Liver (tissue), 8 donors: ENCODE measurements at regions not wholly inside any gene's neighbourhood (a gene's known extent, or its start where the extent isn't known, plus 50 kb on each side); places are given as distances from the start of the nearest gene placed in this dataset.
A peak's percentile ranks its signal among the peaks of the same experiment; 100 is the strongest.

Source experiments
- DNase-seq: peaks from one replicate; pipeline ENCODE4 v3.0.0-alpha.2; 2017; ENCODE audit warnings: low spot score
- H3K27ac ChIP-seq, 2 donors: one replicate each; pipeline ENCODE4 v1.7.0; 2013; ENCODE audit warnings: inconsistent platforms in 2 of 2, low read length in 2 of 2, control low read depth in 1 of 2, low read depth in 1 of 2, mild to moderate bottlenecking in 1 of 2
- H3K27me3 ChIP-seq, 4 donors: one replicate each; pipeline versions ENCODE4 v1.6.1 to v1.7.0; 2013; ENCODE audit warnings: low read length in 3 of 4, inconsistent platforms in 1 of 4, mild to moderate bottlenecking in 1 of 4, moderate library complexity in 1 of 4; ENCODE audit not compliant: control insufficient read depth in 4 of 4, insufficient read depth in 4 of 4
- H3K36me3 ChIP-seq, 4 donors: one replicate each; pipeline versions ENCODE4 v1.6.1 to v1.7.0; 2013; ENCODE audit warnings: low read length in 3 of 4, mild to moderate bottlenecking in 3 of 4, low read depth in 1 of 4, moderate library complexity in 1 of 4; ENCODE audit not compliant: control insufficient read depth in 4 of 4, insufficient read depth in 3 of 4
- H3K4me1 ChIP-seq, 4 donors: one replicate each; pipeline versions ENCODE4 v1.6.1 to v1.7.0; 2013; ENCODE audit warnings: low read length in 3 of 4, mild to moderate bottlenecking in 3 of 4, moderate library complexity in 1 of 4; ENCODE audit not compliant: control insufficient read depth in 4 of 4, insufficient read depth in 4 of 4
- H3K4me3 ChIP-seq, 3 donors: one replicate each; pipeline versions ENCODE4 v1.6.1 to v1.7.0; 2013; ENCODE audit warnings: low read length in 3 of 3, control low read depth in 1 of 3, low read depth in 1 of 3, mild to moderate bottlenecking in 1 of 3
- H3K9ac ChIP-seq, 2 donors: one replicate each; pipeline ENCODE4 v1.7.0; 2013; ENCODE audit warnings: low read length in 2 of 2, mild to moderate bottlenecking in 2 of 2, moderate library complexity in 2 of 2, control low read depth in 1 of 2, low read depth in 1 of 2
- H3K9me3 ChIP-seq, 4 donors: one replicate each; pipeline versions ENCODE4 v1.6.1 to v1.7.0; 2013; ENCODE audit warnings: low read length in 3 of 4; ENCODE audit not compliant: control insufficient read depth in 4 of 4
- FOXA1 ChIP-seq: IDR thresholded peaks from 2 replicates; pipeline ENCODE4 v1.6.1; 2016; ENCODE audit warnings: antibody characterized with exemption
- FOXA2 ChIP-seq: IDR thresholded peaks from 2 replicates; pipeline ENCODE4 v1.6.1; 2016; ENCODE audit warnings: antibody characterized with exemption
- GABPA ChIP-seq, 2 donors: IDR thresholded peaks in 1 of 2; conservative IDR thresholded peaks in 1 of 2; 2 replicates each; pipeline ENCODE4 v1.6.1; 2016; ENCODE audit warnings: antibody characterized with exemption in 2 of 2, mild to moderate bottlenecking in 1 of 2, moderate library complexity in 1 of 2
- HNF4A ChIP-seq, 2 donors: conservative IDR thresholded peaks; 2 replicates each; pipeline ENCODE4 v1.6.1; 2016; ENCODE audit warnings: antibody characterized with exemption in 2 of 2, mild to moderate bottlenecking in 2 of 2
- JUND ChIP-seq, 2 donors: IDR thresholded peaks; 2 replicates each; pipeline ENCODE4 v1.6.1; 2016; ENCODE audit warnings: antibody characterized with exemption in 2 of 2
- NR2F2 ChIP-seq: IDR thresholded peaks from 2 replicates; pipeline ENCODE4 v1.6.1; 2016; ENCODE audit warnings: antibody characterized with exemption
- RAD21 ChIP-seq, 2 donors: IDR thresholded peaks; 2 replicates each; pipeline ENCODE4 v1.6.1; 2016; ENCODE audit warnings: antibody characterized with exemption in 2 of 2, mild to moderate bottlenecking in 2 of 2
- RXRA ChIP-seq, 2 donors: IDR thresholded peaks; 2 replicates each; pipeline ENCODE4 v1.6.1; 2017 to 2018; ENCODE audit warnings: antibody characterized with exemption in 2 of 2, mild to moderate bottlenecking in 1 of 2
- SP1 ChIP-seq: IDR thresholded peaks from 2 replicates; pipeline ENCODE4 v1.6.1; 2018; ENCODE audit warnings: antibody characterized with exemption, mild to moderate bottlenecking
- TAF1 ChIP-seq: conservative IDR thresholded peaks from 2 replicates; pipeline ENCODE4 v1.6.1; 2016; ENCODE audit warnings: antibody characterized with exemption, mild to moderate bottlenecking
- YY1 ChIP-seq: IDR thresholded peaks from 2 replicates; pipeline ENCODE4 v1.6.1; 2016; ENCODE audit warnings: antibody characterized with exemption, mild to moderate bottlenecking
- WGBS: extraction: QIAGEN DNeasy Blood & Tissue Kit; methylation state at CpG from one replicate; pipeline ENCODE4 v1.1.7; 2013; 5-methylcytosine and 5-hydroxymethylcytosine counted together
- TF ChIP-seq, protein P1 (sequence below): fragments of 150-350 bp; IDR thresholded peaks from 2 replicates; pipeline ENCODE4 v1.5.1; 2017; ENCODE audit warnings: improper control_type of control experiment, low read depth, low read length; ENCODE audit not compliant: missing input control
- TF ChIP-seq, protein P2 (sequence below): IDR thresholded peaks from 2 replicates; pipeline ENCODE4 v1.6.1; 2016; ENCODE audit warnings: antibody characterized with exemption
- TF ChIP-seq, protein P3 (sequence below): IDR thresholded peaks from 2 replicates; pipeline ENCODE4 v1.6.1; 2016; ENCODE audit warnings: antibody characterized with exemption
- TF ChIP-seq, protein P4 (sequence below): IDR thresholded peaks from 2 replicates; pipeline ENCODE4 v1.6.1; 2016; ENCODE audit warnings: antibody characterized with exemption, mild to moderate bottlenecking
- TF ChIP-seq, protein P5 (sequence below): IDR thresholded peaks from 2 replicates; pipeline ENCODE4 v1.6.1; 2016; ENCODE audit warnings: antibody characterized with exemption
- donor health status: healthy.
- donor health status: healthy.
- donor health status: healthy.
- donor health status: healthy.
- donor health status: healthy.

DNA sequence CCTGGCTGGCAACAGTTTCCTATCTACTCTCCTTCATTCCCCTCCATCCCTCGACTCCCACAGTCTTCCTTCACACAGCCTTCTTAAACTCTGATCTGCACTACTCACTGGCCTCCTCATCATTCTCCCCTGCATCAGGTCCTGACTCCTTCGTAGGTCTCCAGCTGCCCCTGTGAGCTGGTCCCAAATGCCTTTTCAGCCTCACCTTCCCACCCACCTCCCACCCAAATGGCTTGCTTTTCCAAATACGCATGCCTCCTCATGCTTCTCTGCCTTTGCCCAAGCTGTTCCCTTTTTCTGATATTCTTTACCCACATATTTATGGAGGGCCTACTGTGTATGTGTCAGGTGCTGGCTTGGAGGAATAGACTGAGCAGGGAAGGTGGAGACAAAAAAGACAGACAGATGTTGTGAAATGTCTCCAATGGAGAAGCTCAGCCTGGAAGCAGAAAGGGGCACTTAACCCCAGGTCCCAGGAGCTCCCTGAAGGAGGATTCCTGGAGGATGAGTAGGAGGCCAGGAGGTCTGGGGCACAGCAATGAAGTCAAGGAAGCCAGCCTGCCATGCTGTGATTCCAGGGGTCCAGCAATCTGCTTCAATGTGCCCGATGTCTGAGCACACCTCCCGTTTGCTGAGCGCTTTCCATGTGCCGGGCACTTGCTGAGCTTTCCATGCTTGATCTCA, 252.2 kb downstream of the SHQ1 start:
- H3K27me3 ChIP-seq = no peaks in the 10 kb centered on the region
- 98% methylated on average over 7 of the region's 7 CpGs for WGBS
- H3K9ac ChIP-seq = no peak overlapping the region
- H3K4me3 ChIP-seq = no peak overlapping the region
- H3K9me3 ChIP-seq = no peaks in the 10 kb centered on the region
- H3K36me3 ChIP-seq = no peaks in the 10 kb centered on the region
- H3K4me1 ChIP-seq = peaks cover 6 to 23% (median 17%) of the 10 kb centered on the region in 4 donors
- DNase-seq = no peak
- no peak overlapping the region for H3K27ac ChIP-seq
- no peak for TF ChIP-seq TAF1
- TF ChIP-seq FOXA2 = no peak
- TF ChIP-seq FOXA1 = no peak
- no peak for TF ChIP-seq GABPA (IDR thresholded peaks at IDR 0.05 in 1 of 2, conservative IDR thresholded peaks at IDR 0.05 in 1 of 2)

DNA sequence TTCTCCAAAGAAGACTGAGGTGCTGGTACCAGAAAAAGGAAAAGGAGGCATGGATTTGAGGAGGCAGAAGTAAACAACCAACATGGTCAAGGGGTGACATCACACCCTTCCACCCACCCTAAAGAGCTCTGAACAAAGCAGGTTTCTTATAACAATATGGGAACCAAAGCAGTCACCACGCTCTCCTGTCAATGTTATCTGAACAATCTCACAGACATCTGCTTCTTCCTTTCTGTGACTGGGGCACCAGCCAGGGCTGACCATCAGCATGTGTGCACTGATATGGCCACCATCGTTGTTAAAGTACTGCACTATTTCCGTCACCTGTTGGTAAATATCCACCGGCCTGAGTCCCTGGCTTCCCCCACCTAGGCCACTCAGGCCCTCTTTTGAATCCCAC, 252.9 kb downstream of the SHQ1 start:
- WGBS = 74% methylated on average over 4 of the region's 4 CpGs
- Histone ChIP-seq H3K9ac (no peak overlapping the region), H3K27me3 (no peaks in the 10 kb centered on the region), H3K36me3 (no peaks in the 10 kb centered on the region), H3K4me1 (peaks cover 7 to 30% (median 23%) of the 10 kb centered on the region in 4 donors), H3K4me3 (no peak overlapping the region), H3K9me3 (no peaks in the 10 kb centered on the region), H3K27ac (no peak overlapping the region)
- no peak for TF ChIP-seq NR2F2
- TF ChIP-seq FOXA1 = no peak
- TF ChIP-seq, protein P1, sequence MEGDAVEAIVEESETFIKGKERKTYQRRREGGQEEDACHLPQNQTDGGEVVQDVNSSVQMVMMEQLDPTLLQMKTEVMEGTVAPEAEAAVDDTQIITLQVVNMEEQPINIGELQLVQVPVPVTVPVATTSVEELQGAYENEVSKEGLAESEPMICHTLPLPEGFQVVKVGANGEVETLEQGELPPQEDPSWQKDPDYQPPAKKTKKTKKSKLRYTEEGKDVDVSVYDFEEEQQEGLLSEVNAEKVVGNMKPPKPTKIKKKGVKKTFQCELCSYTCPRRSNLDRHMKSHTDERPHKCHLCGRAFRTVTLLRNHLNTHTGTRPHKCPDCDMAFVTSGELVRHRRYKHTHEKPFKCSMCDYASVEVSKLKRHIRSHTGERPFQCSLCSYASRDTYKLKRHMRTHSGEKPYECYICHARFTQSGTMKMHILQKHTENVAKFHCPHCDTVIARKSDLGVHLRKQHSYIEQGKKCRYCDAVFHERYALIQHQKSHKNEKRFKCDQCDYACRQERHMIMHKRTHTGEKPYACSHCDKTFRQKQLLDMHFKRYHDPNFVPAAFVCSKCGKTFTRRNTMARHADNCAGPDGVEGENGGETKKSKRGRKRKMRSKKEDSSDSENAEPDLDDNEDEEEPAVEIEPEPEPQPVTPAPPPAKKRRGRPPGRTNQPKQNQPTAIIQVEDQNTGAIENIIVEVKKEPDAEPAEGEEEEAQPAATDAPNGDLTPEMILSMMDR = no peak
- TF ChIP-seq, protein P2, sequence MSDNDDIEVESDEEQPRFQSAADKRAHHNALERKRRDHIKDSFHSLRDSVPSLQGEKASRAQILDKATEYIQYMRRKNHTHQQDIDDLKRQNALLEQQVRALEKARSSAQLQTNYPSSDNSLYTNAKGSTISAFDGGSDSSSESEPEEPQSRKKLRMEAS = no peak
- no peak for TF ChIP-seq TAF1
- TF ChIP-seq JUND (IDR thresholded peaks at IDR 0.05) = no peak
- no peak for DNase-seq

DNA sequence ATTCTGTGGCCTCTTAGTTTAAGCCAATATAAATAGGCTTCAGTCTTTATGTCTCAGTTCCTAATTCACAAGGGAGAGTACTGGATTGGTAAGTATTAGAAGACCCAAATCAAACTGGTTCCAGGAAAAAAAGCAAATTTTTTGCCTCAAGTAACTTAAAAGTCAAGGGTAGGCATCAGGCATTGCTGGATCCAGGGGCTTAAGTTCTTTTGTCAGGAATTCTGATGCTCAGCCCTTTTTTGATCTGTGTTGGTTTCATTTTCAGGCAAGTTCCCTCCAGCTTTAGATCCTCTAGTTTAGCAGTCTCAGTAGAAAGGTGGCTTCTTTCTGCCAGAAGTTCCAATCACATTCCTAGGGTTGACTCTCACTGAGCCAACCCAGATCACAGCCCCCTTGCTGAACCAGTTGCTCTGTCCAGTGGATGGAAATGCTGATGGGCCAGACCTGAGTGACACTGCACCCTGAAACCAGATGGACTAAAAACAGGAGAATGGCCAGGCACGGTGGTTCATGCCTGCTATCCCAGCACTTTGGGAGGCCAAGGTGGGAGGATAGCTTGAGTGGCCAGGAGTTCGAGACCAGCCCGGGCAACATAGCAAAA, 253.5 kb downstream of the SHQ1 start:
- WGBS = 97% methylated on average over 3 of the region's 3 CpGs
- peak overlapping the region; percentile 47 to 53 for H3K27ac ChIP-seq
- H3K9me3 ChIP-seq = no peaks in the 10 kb centered on the region
- DNase-seq = no peak
- H3K36me3 ChIP-seq = no peaks in the 10 kb centered on the region
- no peak overlapping the region for H3K9ac ChIP-seq
- no peak overlapping the region for H3K4me3 ChIP-seq
- no peaks in the 10 kb centered on the region for H3K27me3 ChIP-seq
- peaks cover 9 to 35% (median 26%) of the 10 kb centered on the region in 4 donors for H3K4me1 ChIP-seq
- no peak for TF ChIP-seq YY1
- TF ChIP-seq HNF4A (conservative IDR thresholded peaks at IDR 0.05) = no peak
- TF ChIP-seq SP1 = no peak
- TF ChIP-seq, protein P3, sequence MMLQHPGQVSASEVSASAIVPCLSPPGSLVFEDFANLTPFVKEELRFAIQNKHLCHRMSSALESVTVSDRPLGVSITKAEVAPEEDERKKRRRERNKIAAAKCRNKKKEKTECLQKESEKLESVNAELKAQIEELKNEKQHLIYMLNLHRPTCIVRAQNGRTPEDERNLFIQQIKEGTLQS = no peak
- no peak for TF ChIP-seq RAD21 (IDR thresholded peaks at IDR 0.05)
- TF ChIP-seq, protein P4, sequence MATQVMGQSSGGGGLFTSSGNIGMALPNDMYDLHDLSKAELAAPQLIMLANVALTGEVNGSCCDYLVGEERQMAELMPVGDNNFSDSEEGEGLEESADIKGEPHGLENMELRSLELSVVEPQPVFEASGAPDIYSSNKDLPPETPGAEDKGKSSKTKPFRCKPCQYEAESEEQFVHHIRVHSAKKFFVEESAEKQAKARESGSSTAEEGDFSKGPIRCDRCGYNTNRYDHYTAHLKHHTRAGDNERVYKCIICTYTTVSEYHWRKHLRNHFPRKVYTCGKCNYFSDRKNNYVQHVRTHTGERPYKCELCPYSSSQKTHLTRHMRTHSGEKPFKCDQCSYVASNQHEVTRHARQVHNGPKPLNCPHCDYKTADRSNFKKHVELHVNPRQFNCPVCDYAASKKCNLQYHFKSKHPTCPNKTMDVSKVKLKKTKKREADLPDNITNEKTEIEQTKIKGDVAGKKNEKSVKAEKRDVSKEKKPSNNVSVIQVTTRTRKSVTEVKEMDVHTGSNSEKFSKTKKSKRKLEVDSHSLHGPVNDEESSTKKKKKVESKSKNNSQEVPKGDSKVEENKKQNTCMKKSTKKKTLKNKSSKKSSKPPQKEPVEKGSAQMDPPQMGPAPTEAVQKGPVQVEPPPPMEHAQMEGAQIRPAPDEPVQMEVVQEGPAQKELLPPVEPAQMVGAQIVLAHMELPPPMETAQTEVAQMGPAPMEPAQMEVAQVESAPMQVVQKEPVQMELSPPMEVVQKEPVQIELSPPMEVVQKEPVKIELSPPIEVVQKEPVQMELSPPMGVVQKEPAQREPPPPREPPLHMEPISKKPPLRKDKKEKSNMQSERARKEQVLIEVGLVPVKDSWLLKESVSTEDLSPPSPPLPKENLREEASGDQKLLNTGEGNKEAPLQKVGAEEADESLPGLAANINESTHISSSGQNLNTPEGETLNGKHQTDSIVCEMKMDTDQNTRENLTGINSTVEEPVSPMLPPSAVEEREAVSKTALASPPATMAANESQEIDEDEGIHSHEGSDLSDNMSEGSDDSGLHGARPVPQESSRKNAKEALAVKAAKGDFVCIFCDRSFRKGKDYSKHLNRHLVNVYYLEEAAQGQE = no peak
- TF ChIP-seq RXRA (IDR thresholded peaks at IDR 0.05) = no peak
- no peak for TF ChIP-seq TAF1
- no peak for TF ChIP-seq JUND (IDR thresholded peaks at IDR 0.05)
- no peak for TF ChIP-seq NR2F2
- no peak for TF ChIP-seq FOXA2
- TF ChIP-seq, protein P1 = no peak
- no peak for TF ChIP-seq GABPA (IDR thresholded peaks at IDR 0.05 in 1 of 2, conservative IDR thresholded peaks at IDR 0.05 in 1 of 2)
- TF ChIP-seq FOXA1 = no peak
- TF ChIP-seq, protein P5, sequence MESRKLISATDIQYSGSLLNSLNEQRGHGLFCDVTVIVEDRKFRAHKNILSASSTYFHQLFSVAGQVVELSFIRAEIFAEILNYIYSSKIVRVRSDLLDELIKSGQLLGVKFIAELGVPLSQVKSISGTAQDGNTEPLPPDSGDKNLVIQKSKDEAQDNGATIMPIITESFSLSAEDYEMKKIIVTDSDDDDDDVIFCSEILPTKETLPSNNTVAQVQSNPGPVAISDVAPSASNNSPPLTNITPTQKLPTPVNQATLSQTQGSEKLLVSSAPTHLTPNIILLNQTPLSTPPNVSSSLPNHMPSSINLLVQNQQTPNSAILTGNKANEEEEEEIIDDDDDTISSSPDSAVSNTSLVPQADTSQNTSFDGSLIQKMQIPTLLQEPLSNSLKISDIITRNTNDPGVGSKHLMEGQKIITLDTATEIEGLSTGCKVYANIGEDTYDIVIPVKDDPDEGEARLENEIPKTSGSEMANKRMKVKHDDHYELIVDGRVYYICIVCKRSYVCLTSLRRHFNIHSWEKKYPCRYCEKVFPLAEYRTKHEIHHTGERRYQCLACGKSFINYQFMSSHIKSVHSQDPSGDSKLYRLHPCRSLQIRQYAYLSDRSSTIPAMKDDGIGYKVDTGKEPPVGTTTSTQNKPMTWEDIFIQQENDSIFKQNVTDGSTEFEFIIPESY = no peak
